ENCODE measurements at regions not wholly inside any gene's neighbourhood (a gene's known extent, or its start where the extent isn't known, plus 50 kb on each side); places are given as distances from the start of the nearest gene placed in this dataset.

DNA sequence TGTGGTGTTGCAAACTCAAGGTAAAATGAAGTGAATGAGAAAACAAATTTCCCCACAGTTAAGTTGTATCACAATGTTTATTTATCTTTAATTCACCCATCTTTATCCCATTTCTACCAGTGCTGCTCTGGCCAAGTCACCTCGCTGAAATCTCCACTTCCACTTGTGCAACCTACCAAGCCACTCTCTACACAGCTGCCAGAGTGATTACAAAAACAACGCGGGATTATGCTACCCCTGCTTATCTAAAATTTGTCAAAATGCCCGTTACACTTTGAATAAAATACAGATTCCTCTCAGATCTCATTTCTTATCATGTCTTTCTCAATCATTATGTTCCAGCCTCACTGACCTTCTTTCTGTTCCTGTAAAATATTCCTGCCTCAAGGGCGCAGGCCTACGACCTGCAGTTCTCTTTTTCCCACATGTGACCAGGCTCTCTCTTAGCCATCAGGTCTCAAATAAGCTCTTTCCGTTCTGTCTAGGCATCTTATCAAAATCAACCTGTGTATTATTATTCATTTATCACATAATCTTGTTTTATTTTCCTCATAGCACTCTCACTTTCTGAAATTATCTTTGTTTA lies 95.6 kb downstream of the NTMT2 start:
- Histone ChIP-seq H3K4me3 (ENCODE audit: low read depth, low read length) (no peak overlapping the region), H3K4me1 (ENCODE audit: control insufficient read depth, insufficient read depth, low read length) (no peaks in the 10 kb centered on the region), H3K27me3 (ENCODE audit: control insufficient read depth, insufficient read depth, low read length) (no peaks in the 10 kb centered on the region), H3K27ac (ENCODE audit: low read depth, low read length) (no peak overlapping the region), H3K9ac (ENCODE audit: low read depth, low read length) (no peak overlapping the region), H3K36me3 (ENCODE audit: control insufficient read depth, insufficient read depth, low read length) (no peaks in the 10 kb centered on the region), H3K9me3 (ENCODE audit: control insufficient read depth, insufficient read depth, low read length) (no peaks in the 10 kb centered on the region)

DNA sequence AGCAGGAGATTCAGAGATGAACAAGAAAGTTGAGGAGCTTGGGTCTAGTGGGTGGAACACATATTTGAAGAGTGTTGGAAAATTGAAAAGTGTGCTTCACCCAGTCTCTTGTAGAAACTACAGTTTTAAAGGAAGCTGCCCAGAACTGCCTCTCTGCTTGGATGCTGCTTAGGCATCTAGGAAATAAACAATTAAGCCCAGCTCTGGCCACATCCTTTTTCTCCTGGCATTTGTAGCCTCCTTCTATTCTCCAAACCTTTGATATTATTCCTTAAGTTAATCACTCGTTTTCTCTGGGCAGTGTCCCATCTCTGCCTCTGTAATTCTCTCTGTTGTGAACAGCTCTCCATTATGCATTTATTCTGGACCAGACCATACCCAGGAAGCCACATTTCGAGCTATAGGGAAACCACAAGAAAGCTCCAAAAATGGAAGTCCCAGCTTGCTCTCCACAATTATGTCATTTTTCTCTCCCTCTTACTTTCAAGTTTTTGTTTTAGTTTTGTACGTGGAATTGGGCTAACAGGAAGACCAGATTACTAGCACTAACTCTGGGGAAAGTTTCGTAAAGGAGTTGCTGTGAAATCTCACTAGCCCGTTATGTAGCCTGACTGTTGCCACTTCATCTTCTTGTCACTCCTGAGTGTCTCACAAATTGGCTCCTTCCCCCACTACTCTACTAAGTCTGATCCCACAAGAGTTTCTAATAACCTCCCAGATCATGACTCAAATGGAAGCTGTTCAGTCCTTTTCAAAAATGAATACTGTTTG lies 102.2 kb downstream of the NTMT2 start:
- Histone ChIP-seq H3K4me1 (ENCODE audit: control insufficient read depth, insufficient read depth, low read length) (no peaks in the 10 kb centered on the region), H3K9ac (ENCODE audit: low read depth, low read length) (no peak overlapping the region), H3K4me3 (ENCODE audit: low read depth, low read length) (no peak overlapping the region), H3K36me3 (ENCODE audit: control insufficient read depth, insufficient read depth, low read length) (no peaks in the 10 kb centered on the region), H3K27ac (ENCODE audit: low read depth, low read length) (no peak overlapping the region), H3K27me3 (ENCODE audit: control insufficient read depth, insufficient read depth, low read length) (no peaks in the 10 kb centered on the region), H3K9me3 (ENCODE audit: control insufficient read depth, insufficient read depth, low read length) (peaks cover 19% of the 10 kb centered on the region)

DNA sequence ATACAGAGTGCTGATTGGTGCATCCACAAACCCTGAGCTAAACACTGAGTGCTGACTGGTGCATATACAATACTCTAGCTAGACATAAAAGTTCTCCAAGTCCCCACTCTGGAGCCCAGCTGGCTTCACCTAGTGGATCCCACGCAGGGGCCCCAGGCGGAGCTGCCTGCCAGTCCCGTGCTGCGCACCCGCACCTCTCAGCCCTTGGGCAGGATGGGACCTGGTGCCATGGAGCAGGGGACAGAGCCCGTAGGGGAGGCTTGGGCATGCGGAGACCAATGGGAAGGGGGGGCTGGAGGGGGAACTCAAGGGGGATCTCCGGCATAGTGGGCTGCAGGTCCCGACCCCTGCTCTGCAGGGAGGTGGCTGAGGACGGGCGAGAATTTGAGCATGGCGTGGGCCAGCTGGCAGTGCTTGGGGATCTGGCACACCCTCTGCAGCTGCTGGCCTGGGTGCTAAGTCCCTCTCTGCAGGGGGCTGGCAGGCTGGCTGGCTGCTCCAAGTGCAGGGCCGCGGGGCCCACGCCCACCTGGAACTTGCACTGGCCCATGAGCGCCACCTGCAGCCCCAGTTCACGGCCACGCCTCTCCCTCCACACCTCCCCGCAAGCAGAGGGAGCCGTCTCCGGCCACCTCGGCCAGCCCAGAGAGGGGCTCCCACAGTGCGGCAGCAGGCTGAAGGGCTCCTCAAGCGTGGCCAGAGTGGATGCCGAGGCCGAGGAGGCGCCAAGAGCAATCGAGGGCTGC lies 104.9 kb downstream of the NTMT2 start:
- Histone ChIP-seq H3K36me3 (ENCODE audit: control insufficient read depth, insufficient read depth, low read length) (no peaks in the 10 kb centered on the region), H3K4me1 (ENCODE audit: control insufficient read depth, insufficient read depth, low read length) (no peaks in the 10 kb centered on the region), H3K27ac (ENCODE audit: low read depth, low read length) (no peak overlapping the region), H3K9me3 (ENCODE audit: control insufficient read depth, insufficient read depth, low read length) (peaks cover 19% of the 10 kb centered on the region), H3K4me3 (ENCODE audit: low read depth, low read length) (no peak overlapping the region), H3K9ac (ENCODE audit: low read depth, low read length) (no peak overlapping the region), H3K27me3 (ENCODE audit: control insufficient read depth, insufficient read depth, low read length) (no peaks in the 10 kb centered on the region)

DNA sequence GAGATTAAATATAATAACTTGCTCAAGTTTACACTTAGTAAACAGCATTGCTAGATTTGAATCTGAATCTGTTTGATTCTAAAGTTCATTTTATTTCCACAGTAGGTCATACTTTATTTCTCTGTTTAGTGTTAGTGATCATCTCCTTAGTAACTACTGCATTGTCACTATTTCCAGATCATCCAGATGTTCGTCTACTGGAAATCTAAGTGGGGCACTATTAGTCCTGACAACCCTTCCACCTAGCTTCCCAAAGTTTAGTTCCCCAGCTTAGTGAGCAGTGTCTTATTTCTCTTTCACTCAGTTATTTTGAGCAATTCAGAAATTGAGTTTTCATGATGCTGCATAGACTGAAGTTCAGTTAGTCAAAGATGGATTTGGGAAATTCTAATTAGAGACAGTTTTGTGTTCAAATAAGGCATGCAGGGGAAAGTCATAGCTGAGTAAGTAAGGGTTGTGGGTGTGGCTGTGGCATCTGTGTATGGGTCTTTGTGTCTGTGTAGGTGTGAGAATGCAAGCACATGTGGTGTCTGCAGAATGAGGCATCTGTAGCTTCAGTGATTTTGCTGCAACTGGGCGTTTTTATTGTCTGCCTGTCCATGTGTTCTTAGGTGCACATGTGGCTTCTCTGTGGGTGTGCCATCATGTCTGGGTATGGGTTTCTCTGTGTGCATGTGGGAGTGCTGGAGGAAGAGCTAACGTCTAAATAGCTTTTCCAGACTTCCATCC lies 107.3 kb downstream of the NTMT2 start:
- no peak overlapping the region for H3K9ac ChIP-seq (ENCODE audit: low read depth, low read length)
- no peaks in the 10 kb centered on the region for H3K4me1 ChIP-seq (ENCODE audit: control insufficient read depth, insufficient read depth, low read length)
- H3K36me3 ChIP-seq (ENCODE audit: control insufficient read depth, insufficient read depth, low read length), result no peaks in the 10 kb centered on the region
- H3K27ac ChIP-seq (ENCODE audit: low read depth, low read length), result no peak overlapping the region
- peaks cover 19% of the 10 kb centered on the region for H3K9me3 ChIP-seq (ENCODE audit: control insufficient read depth, insufficient read depth, low read length)
- H3K27me3 ChIP-seq (ENCODE audit: control insufficient read depth, insufficient read depth, low read length), result no peaks in the 10 kb centered on the region
- no peak overlapping the region for H3K4me3 ChIP-seq (ENCODE audit: low read depth, low read length)

DNA sequence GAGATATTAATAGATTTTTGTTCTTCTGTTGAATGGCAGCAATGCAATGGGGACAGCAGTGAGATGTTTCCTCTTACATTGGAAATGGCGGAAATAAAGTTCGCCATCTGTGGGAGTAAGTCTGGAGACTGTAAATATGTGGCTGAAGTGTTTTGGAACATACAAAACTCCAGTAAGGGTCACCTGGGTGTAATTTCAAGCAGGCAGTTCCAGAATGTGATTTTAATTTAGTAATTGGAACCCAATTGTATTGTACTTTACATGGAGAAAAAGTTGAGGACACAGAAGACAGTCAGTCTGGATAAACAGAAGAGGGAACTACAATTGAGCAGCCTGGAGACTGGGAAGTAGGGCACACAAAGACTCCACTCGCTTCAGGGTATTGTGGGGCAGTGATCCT lies 108.6 kb downstream of the NTMT2 start:
- H3K4me1 ChIP-seq (ENCODE audit: control insufficient read depth, insufficient read depth, low read length), result no peaks in the 10 kb centered on the region
- H3K36me3 ChIP-seq (ENCODE audit: control insufficient read depth, insufficient read depth, low read length), result no peaks in the 10 kb centered on the region
- H3K9ac ChIP-seq (ENCODE audit: low read depth, low read length), result no peak overlapping the region
- peaks cover 17% of the 10 kb centered on the region for H3K9me3 ChIP-seq (ENCODE audit: control insufficient read depth, insufficient read depth, low read length)
- H3K4me3 ChIP-seq (ENCODE audit: low read depth, low read length), result no peak overlapping the region
- no peak overlapping the region for H3K27ac ChIP-seq (ENCODE audit: low read depth, low read length)
- no peaks in the 10 kb centered on the region for H3K27me3 ChIP-seq (ENCODE audit: control insufficient read depth, insufficient read depth, low read length)

DNA sequence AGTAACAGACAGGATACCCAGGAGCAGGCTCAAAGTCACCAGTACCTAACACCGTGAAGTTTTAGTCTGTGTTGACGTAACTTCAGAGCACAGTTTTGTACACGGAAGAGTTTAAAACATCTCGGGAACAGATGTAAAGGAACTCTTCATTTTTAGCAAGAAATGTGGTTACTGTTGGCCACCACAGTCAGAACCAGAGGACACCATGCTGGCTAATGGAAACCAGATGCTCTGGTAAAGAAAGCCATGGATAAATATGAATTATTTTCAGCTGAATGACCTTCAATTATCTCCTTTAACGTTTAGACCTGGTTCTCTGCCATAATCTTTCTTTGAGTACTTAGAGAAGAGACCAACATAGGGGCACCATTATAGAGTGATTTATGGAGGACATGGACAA lies 115.9 kb downstream of the NTMT2 start:
- Histone ChIP-seq H3K9ac (ENCODE audit: low read depth, low read length) (no peak overlapping the region), H3K4me3 (ENCODE audit: low read depth, low read length) (no peak overlapping the region), H3K4me1 (ENCODE audit: control insufficient read depth, insufficient read depth, low read length) (no peaks in the 10 kb centered on the region), H3K27me3 (ENCODE audit: control insufficient read depth, insufficient read depth, low read length) (no peaks in the 10 kb centered on the region), H3K36me3 (ENCODE audit: control insufficient read depth, insufficient read depth, low read length) (no peaks in the 10 kb centered on the region), H3K9me3 (ENCODE audit: control insufficient read depth, insufficient read depth, low read length) (peaks cover 5% of the 10 kb centered on the region; the same call in 1 of the 2 replicates), H3K27ac (ENCODE audit: low read depth, low read length) (no peak overlapping the region)

DNA sequence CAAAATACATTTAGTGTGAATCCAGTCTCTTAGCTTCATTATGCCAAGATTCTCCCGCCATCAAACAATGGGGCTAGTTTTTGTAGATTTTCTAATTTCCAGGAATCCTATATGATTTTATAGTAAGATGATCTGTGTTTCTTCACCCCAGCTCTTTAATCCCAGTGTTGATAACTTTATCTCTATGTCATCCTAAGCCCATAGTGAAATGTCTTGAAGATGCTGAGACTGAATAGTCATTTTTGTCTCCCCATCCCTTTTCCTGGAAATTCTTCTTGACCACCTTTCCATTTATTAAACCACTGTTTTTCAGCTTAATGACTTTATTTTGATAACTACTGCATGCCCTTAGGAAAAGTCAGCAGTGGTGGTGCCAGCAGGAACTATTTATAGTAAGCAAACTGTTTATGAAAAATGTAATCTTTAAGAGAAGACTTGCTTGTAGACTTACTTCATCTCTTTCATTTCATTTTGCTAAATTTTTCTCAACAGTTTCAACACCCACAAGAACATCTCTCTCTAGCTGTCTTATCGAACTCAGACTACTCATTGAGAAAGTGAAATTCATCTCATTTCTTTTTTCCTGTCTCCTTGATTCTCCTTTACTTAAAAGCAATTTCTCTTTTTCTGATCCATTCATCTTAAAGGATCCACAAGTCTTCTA lies 116.6 kb downstream of the NTMT2 start:
- no peaks in the 10 kb centered on the region for H3K4me1 ChIP-seq (ENCODE audit: control insufficient read depth, insufficient read depth, low read length)
- H3K27ac ChIP-seq (ENCODE audit: low read depth, low read length), result no peak overlapping the region
- no peaks in the 10 kb centered on the region for H3K27me3 ChIP-seq (ENCODE audit: control insufficient read depth, insufficient read depth, low read length)
- no peak overlapping the region for H3K4me3 ChIP-seq (ENCODE audit: low read depth, low read length)
- peaks cover 5% of the 10 kb centered on the region; the same call in 1 of the 2 replicates for H3K9me3 ChIP-seq (ENCODE audit: control insufficient read depth, insufficient read depth, low read length)
- H3K9ac ChIP-seq (ENCODE audit: low read depth, low read length), result no peak overlapping the region
- no peaks in the 10 kb centered on the region for H3K36me3 ChIP-seq (ENCODE audit: control insufficient read depth, insufficient read depth, low read length)

DNA sequence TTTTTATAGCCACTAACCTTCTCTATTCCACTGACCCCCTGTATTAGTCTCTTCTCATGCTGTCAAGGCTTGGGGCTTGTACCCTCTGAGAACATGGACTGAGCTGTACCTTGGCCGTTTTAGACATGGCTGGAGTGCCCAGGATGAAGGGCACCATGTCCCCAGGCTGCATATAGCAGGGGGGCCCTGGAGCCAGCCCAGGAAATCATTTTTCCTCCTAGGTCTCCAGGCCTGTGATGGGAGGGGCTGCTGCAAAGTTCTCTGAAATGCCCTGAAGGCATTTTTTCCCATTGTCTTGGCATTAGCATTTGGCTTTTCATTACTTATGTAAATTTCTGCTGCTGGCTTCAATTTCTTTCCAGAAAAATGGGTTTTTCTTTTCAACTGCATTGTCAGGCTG lies 119.5 kb downstream of the NTMT2 start:
- H3K9ac ChIP-seq (ENCODE audit: low read depth, low read length), result no peak overlapping the region
- H3K27me3 ChIP-seq (ENCODE audit: control insufficient read depth, insufficient read depth, low read length), result no peaks in the 10 kb centered on the region
- H3K27ac ChIP-seq (ENCODE audit: low read depth, low read length), result no peak overlapping the region
- no peaks in the 10 kb centered on the region for H3K36me3 ChIP-seq (ENCODE audit: control insufficient read depth, insufficient read depth, low read length)
- H3K9me3 ChIP-seq (ENCODE audit: control insufficient read depth, insufficient read depth, low read length), result peaks cover 5% of the 10 kb centered on the region; the same call in 1 of the 2 replicates
- no peaks in the 10 kb centered on the region for H3K4me1 ChIP-seq (ENCODE audit: control insufficient read depth, insufficient read depth, low read length)
- no peak overlapping the region for H3K4me3 ChIP-seq (ENCODE audit: low read depth, low read length)

DNA sequence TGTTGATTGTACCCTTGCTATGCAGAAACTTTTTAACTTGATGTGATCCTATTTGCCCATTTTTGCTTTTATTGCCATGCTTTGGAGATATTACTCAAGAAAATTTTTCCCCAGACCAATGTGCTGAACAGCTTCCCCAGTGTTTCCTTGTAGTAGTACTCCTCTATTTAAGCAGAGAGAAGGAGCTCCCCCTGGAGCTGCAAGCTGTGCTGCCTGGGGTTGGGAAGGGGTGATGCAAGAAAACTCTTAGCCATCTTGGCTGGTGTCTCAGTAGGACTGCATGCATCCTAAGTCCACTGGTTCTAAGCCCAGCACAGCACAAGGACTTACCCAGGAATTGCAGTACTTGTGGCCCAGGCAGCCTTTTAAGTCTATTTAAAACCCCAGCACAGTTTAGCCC lies 121.6 kb downstream of the NTMT2 start:
- Histone ChIP-seq H3K27ac (ENCODE audit: low read depth, low read length) (no peak overlapping the region), H3K36me3 (ENCODE audit: control insufficient read depth, insufficient read depth, low read length) (no peaks in the 10 kb centered on the region)

DNA sequence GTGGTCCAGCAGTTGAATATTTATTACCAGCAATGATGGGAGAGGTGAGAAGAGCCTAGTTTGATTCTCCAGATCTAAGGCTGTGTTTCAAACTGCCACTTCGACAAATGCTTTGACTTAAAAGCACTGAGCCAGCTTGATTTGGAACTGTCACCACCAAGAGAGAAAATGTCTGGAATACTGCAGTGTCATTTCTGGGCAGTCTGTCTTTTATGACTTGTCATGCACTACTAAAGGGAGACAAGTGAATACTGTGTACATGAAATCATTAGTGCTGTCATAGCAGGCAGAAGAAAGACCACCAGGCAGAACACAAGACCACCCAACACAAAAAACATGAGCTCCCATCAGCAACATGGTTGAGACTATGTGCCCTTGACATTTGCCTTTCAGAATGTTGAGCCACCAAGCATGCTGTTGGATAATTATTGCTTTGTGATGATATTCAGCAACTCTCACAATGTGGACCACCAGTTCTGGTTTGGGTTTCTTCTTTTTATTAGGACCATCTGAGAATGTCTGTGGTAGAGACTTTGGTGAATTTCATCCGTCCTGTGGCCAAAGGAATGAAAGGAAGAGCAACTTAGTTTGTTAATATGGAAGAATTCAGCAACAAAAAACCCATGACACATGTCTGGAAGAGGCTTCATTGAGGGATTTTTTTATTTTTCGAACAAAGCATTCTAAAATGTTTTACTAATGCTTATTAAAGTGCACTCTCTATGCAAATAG lies 125.8 kb downstream of the NTMT2 start:
- Histone ChIP-seq H3K36me3 (ENCODE audit: control insufficient read depth, insufficient read depth, low read length) (no peaks in the 10 kb centered on the region), H3K27me3 (ENCODE audit: control insufficient read depth, insufficient read depth, low read length) (no peaks in the 10 kb centered on the region), H3K4me3 (ENCODE audit: low read depth, low read length) (no peak overlapping the region), H3K9ac (ENCODE audit: low read depth, low read length) (no peak overlapping the region), H3K9me3 (ENCODE audit: control insufficient read depth, insufficient read depth, low read length) (no peaks in the 10 kb centered on the region), H3K4me1 (ENCODE audit: control insufficient read depth, insufficient read depth, low read length) (no peaks in the 10 kb centered on the region), H3K27ac (ENCODE audit: low read depth, low read length) (no peak overlapping the region)

More for the DNA sequence above, 121.6 kb downstream of the NTMT2 start:
- Histone ChIP-seq H3K9ac (ENCODE audit: low read depth, low read length) (no peak overlapping the region), H3K4me3 (ENCODE audit: low read depth, low read length) (no peak overlapping the region), H3K27me3 (ENCODE audit: control insufficient read depth, insufficient read depth, low read length) (no peaks in the 10 kb centered on the region), H3K4me1 (ENCODE audit: control insufficient read depth, insufficient read depth, low read length) (no peaks in the 10 kb centered on the region), H3K9me3 (ENCODE audit: control insufficient read depth, insufficient read depth, low read length) (peaks cover 5% of the 10 kb centered on the region; the same call in 1 of the 2 replicates)
